Progenitor cell of endocrine pancreas (in vitro differentiated cells): ENCODE measurements at regions not wholly inside any gene's neighbourhood (a gene's known extent, or its start where the extent isn't known, plus 50 kb on each side); places are given as distances from the start of the nearest gene placed in this dataset.

Experiments used
- DNase-seq: peaks from one replicate; pipeline ENCODE4 v3.0.0; 2021; ENCODE audit warnings: low spot score; ENCODE audit not compliant: unreplicated experiment
- H3K27ac Mint-ChIP-seq: 2 replicates; pipeline ENCODE4 v1.8.0; 2021; ENCODE audit warnings: mild to moderate bottlenecking, moderate library complexity, mixed read lengths
- H3K27me3 Mint-ChIP-seq: 2 replicates; pipeline ENCODE4 v1.8.0; 2021; ENCODE audit warnings: mixed read lengths
- H3K36me3 Mint-ChIP-seq: 2 replicates; pipeline ENCODE4 v1.8.0; 2022; ENCODE audit warnings: mixed read lengths; ENCODE audit not compliant: insufficient read depth
- H3K4me1 Mint-ChIP-seq: 2 replicates; pipeline ENCODE4 v1.8.0; 2021; ENCODE audit warnings: low read depth, mixed read lengths
- H3K4me3 Mint-ChIP-seq: 2 replicates; pipeline ENCODE4 v1.8.0; 2021; ENCODE audit warnings: low read depth, mild to moderate bottlenecking, moderate library complexity, mixed read lengths
- H3K9me3 Mint-ChIP-seq: 2 replicates; pipeline ENCODE4 v1.8.0; 2021; ENCODE audit warnings: low read depth, mixed read lengths
- TF ChIP-seq, protein P1 (sequence below): fragments of 200-600 bp; sonication (generic); IDR thresholded peaks from one replicate; pipeline ENCODE4 v1.5.0; 2021; ENCODE audit warnings: antibody characterized with exemption, mild to moderate bottlenecking; ENCODE audit not compliant: unreplicated experiment

DNA sequence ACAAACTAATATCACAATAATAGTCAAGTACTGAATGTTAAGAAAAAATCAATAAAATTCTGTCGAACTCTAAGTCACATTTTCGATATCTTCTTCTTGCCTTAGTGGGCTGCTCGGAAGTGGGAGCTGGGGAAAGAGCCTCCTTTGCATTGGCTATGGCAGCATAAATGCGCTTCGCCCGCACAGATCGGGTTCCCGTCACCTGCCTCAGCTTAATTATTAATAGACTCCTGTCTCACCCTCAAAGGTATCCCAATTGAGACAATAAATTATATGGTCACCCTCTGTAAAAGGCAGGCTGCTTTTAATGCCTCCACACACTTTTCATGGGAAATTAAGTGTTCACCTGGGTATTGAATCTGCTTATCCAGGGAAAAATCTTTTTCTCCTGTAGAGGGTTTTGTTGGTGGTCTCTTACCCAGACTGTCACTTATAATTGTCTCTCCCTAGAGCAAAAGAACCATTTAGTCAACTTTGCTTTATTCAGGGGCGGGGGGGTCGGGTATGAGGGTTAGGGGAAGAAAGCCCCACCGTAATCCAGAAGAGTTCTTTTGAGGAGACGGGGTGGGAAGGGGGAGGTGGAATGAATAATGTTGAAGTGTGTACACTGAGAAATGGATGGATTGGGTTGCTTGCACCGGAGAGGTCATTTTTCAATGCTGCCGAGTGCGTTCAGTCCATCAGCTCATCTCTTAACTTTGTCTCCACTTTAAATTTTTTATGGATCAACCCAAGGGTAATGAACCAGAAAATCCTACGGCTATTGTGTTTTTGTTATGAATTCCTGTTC is 682.6 kb upstream of the SGCG start:
- Mint-ChIP-seq H3K4me1 (no peaks in the 10 kb centered on the region), H3K36me3 (no peaks in the 10 kb centered on the region), H3K27ac (no peak overlapping the region), H3K9me3 (peaks cover 3% of the 10 kb centered on the region), H3K27me3 (no peaks in the 10 kb centered on the region), H3K4me3 (no peak overlapping the region)
- TF ChIP-seq, protein P1, sequence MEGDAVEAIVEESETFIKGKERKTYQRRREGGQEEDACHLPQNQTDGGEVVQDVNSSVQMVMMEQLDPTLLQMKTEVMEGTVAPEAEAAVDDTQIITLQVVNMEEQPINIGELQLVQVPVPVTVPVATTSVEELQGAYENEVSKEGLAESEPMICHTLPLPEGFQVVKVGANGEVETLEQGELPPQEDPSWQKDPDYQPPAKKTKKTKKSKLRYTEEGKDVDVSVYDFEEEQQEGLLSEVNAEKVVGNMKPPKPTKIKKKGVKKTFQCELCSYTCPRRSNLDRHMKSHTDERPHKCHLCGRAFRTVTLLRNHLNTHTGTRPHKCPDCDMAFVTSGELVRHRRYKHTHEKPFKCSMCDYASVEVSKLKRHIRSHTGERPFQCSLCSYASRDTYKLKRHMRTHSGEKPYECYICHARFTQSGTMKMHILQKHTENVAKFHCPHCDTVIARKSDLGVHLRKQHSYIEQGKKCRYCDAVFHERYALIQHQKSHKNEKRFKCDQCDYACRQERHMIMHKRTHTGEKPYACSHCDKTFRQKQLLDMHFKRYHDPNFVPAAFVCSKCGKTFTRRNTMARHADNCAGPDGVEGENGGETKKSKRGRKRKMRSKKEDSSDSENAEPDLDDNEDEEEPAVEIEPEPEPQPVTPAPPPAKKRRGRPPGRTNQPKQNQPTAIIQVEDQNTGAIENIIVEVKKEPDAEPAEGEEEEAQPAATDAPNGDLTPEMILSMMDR = no peak
- no peak for DNase-seq

DNA sequence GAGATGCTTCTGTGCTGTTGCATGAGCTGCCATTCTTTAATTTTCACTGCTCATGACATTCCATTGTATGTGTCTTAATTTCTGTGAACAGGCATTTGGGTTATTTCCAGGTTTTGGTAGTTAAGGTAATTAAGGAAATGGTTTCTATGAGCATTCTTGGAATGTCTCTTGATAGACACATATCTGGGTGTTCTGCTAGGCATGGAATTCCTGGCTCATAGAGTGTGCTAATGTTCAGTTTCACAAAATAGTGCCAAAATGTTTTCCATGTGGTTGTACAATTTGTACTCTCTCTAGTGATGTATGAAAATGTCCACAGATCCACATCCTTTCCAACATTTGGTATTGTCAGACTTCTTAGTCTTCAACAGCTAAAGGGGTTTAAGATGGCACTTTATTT is 680.9 kb upstream of the SGCG start:
- no peaks in the 10 kb centered on the region for H3K27me3 Mint-ChIP-seq
- H3K4me3 Mint-ChIP-seq = no peak overlapping the region
- H3K36me3 Mint-ChIP-seq = no peaks in the 10 kb centered on the region
- no peak for DNase-seq
- H3K9me3 Mint-ChIP-seq = no peaks in the 10 kb centered on the region
- TF ChIP-seq, protein P1 = no peak
- no peak overlapping the region for H3K27ac Mint-ChIP-seq
- no peaks in the 10 kb centered on the region for H3K4me1 Mint-ChIP-seq

DNA sequence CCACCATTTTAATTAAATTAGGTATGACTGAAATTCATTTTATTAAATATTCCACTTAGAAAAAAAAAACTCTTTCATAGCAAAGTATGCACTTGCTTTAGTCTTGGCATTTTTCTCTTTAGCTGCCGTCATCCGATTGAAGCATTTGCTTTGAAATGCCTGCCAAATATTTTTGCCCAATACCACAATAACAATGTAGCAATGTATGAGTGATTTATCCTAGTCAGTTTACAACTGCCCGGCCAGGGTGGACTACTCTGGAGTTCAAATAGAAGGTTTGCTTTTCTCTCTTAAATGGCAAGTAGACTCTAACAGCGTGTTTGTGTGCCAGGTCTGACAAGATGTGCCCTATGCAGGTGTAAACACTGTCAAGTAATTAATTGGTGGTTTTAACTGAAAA is 675.3 kb upstream of the SGCG start:
- H3K27ac Mint-ChIP-seq = no peak overlapping the region
- H3K36me3 Mint-ChIP-seq = peaks cover 2% of the 10 kb centered on the region
- TF ChIP-seq, protein P1 = no peak
- H3K4me1 Mint-ChIP-seq = peaks cover 6% of the 10 kb centered on the region
- H3K27me3 Mint-ChIP-seq = no peaks in the 10 kb centered on the region
- H3K9me3 Mint-ChIP-seq = peaks cover 8% of the 10 kb centered on the region
- no peak overlapping the region for H3K4me3 Mint-ChIP-seq
- DNase-seq = no peak

DNA sequence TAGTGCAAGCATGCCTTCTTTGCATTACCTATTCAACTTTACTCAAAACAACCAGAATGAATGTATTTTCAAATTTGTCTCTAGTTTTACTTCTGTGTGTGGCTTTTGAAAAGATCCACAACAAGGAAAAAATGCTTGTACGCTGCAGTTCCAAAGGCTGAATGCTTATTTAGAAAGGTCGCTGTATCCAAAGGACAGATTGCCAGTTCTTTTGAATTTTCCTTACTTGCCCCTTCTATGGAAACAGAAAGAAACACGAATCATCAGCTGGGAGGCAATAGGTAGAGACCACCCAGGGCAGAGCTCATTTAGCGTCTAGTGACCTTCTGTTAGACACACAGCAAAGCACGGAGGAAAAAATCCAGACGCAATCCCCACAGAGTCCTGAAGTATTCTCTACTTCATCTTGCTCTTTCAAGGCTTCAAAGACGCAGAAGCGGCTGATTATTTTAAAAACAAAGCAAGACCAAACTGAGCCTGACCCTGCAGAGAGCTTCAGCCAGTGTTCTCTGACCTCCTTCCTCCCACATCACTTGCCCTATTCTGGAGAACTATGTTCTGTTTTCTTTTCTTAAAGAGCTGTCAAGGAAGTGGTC is 674.6 kb upstream of the SGCG start:
- no peak for DNase-seq
- Mint-ChIP-seq H3K4me1 (peaks cover 6% of the 10 kb centered on the region), H3K36me3 (peaks cover 2% of the 10 kb centered on the region), H3K27ac (no peak overlapping the region), H3K9me3 (peaks cover 9% of the 10 kb centered on the region), H3K4me3 (no peak overlapping the region), H3K27me3 (no peaks in the 10 kb centered on the region)
- TF ChIP-seq, protein P1 = no peak

DNA sequence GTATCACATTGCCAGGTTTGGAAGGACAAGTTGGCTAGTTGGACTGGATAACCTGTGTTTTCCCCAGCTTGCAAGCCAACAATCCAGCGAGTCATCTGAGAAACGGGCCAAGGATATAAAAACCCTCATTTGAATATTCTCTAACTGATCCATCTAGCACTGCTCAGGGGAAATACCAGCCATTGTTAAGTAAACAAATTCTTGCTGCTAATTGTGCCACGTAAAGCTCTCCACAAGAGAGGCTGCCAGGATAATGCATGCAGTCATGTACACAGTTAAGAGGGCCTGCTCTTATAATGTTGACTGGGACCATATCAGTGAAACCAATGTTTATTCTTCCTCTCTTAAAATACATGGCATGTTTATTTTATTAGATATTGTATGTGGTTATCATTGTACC is 663.2 kb upstream of the SGCG start:
- Mint-ChIP-seq H3K4me1 (peaks cover 3% of the 10 kb centered on the region), H3K36me3 (peaks cover 1% of the 10 kb centered on the region), H3K27ac (no peak overlapping the region), H3K9me3 (peaks cover 7% of the 10 kb centered on the region), H3K27me3 (no peaks in the 10 kb centered on the region), H3K4me3 (no peak overlapping the region)
- no peak for DNase-seq
- TF ChIP-seq, protein P1 = no peak
